ENCODE measurements at regions not wholly inside any gene's neighbourhood (a gene's known extent, or its start where the extent isn't known, plus 50 kb on each side); places are given as distances from the start of the nearest gene placed in this dataset.

DNA sequence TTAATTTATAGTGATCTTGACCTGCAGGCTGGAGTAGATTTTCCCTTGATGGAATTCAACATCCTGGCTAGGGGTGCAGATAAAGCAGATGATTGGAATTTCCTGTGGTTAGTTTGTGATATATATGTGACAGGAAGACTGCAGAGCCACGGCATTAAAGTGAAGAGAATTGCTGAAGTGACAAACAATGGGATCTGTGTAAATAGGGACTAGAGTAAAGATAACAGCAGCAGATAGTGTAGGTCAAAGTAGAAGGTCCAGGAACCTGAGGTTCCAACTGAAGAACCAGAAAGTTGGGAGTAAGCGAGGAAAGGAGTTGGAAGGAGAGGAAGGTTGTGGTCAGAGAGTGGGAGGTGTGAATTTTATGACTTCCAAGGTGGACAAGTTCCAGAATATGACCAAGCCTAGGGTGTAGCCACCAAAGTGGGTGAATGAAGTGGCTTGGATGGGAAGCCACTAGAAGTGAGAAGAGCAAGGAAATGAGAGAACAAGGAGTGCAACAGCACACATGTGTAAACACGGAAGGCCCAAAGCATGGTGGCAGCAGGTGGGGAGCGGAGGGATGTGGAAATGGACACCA is 325.0 kb downstream of the RAB28 start:
- H3K4me1 ChIP-seq, result no peaks in the 10 kb centered on the region
- H3K4me3 ChIP-seq, result no peak overlapping the region
- WGBS, 2 donors, result 68 to 73% methylated on average over 4 of the region's 4 CpGs
- H3K9me3 ChIP-seq, result peaks cover 0 to 6% (median 0%) of the 10 kb centered on the region in 4 donors
- H3K36me3 ChIP-seq, result no peaks in the 10 kb centered on the region
- no peaks in the 10 kb centered on the region for H3K27me3 ChIP-seq
- DNase-seq (ENCODE audit: low spot score in 2 of 2), result no peak
- TF ChIP-seq EP300 (IDR thresholded peaks at IDR 0.05), result no peak
- TF ChIP-seq, protein P1, sequence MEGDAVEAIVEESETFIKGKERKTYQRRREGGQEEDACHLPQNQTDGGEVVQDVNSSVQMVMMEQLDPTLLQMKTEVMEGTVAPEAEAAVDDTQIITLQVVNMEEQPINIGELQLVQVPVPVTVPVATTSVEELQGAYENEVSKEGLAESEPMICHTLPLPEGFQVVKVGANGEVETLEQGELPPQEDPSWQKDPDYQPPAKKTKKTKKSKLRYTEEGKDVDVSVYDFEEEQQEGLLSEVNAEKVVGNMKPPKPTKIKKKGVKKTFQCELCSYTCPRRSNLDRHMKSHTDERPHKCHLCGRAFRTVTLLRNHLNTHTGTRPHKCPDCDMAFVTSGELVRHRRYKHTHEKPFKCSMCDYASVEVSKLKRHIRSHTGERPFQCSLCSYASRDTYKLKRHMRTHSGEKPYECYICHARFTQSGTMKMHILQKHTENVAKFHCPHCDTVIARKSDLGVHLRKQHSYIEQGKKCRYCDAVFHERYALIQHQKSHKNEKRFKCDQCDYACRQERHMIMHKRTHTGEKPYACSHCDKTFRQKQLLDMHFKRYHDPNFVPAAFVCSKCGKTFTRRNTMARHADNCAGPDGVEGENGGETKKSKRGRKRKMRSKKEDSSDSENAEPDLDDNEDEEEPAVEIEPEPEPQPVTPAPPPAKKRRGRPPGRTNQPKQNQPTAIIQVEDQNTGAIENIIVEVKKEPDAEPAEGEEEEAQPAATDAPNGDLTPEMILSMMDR (IDR thresholded peaks at IDR 0.05), result no peak
- TF ChIP-seq POLR2A (IDR thresholded peaks at IDR 0.05), result no peak
- H3K27ac ChIP-seq, result no peak overlapping the region

DNA sequence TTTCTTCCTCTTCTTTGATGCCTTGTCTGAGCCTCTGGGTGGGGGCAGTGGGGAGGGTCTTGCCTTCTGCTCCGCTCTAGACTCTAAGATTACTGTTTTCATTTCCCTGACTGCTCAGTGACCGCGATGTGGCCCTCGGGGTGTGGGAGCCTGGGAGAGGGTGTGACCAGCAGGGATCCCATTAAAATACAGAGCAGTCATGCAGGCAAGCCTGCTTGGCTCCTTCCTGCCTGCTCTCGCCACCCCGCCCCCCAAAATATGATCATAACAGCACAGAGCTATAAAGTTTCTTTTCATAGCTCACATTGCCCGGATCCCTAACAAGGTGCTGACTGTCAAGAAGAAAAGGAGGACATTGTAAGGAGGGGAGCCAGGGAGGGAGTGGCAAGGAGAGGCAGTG is 332.9 kb downstream of the RAB28 start:
- Histone ChIP-seq H3K4me1 (no peaks in the 10 kb centered on the region), H3K36me3 (no peaks in the 10 kb centered on the region), H3K27ac (no peak overlapping the region), H3K27me3 (no peaks in the 10 kb centered on the region), H3K9me3 (peaks cover 0 to 19% (median 0%) of the 10 kb centered on the region in 4 donors), H3K4me3 (no peak overlapping the region)
- DNase-seq (ENCODE audit: low spot score in 2 of 2), result no peak
- no peak for TF ChIP-seq EP300 (IDR thresholded peaks at IDR 0.05)
- TF ChIP-seq, protein P1 (IDR thresholded peaks at IDR 0.05), result no peak
- TF ChIP-seq POLR2A (IDR thresholded peaks at IDR 0.05), result no peak
- WGBS, 2 donors, result 39 to 41% methylated on average over 7 of the region's 7 CpGs

DNA sequence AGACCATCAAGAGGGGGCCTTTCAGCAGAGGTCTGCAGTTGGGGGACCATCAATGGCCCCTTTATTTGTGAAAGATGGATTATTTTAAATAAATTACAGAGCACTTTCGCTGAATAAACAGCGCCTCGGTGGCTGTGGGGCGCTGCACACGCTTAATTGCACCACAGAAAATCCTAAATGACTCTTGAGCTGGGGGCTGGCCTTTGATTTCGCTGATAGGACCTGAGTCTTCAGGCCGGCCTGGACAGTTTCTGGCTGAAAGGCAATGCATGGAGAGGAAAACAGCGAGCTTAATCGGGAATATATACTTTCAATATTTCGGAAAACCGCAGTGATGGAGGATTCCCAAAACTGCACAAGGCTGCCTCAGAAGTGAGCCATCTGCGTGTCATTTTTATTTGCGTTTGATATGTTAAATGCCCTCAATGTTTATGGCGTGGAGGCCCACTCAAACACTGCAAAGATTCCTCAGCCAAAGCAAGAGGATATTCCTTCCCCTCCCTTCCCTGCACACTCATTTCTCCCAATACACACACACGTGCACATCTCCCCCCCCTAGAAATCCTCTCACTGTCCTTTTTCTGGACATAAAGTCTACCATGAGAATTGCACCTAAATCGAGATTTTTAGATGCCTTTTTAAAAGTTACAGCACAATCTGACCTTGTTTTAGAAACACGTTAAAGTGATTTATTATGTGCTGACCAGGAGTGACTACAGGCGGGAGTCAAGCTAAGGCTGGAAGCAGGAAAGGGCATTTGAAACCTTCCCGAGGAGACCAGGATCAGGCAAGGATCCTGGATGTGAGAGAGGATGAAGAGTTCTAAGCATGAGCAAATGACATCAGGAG is 340.7 kb downstream of the RAB28 start:
- DNase-seq (ENCODE audit: low spot score in 2 of 2), result no peak
- Histone ChIP-seq H3K9me3 (peaks cover 0 to 7% (median 0%) of the 10 kb centered on the region in 4 donors), H3K4me3 (no peak overlapping the region), H3K4me1 (no peaks in the 10 kb centered on the region), H3K27me3 (no peaks in the 10 kb centered on the region), H3K27ac (no peak overlapping the region), H3K36me3 (no peaks in the 10 kb centered on the region)
- TF ChIP-seq POLR2A (IDR thresholded peaks at IDR 0.05) (no peak), EP300 (IDR thresholded peaks at IDR 0.05) (no peak)
- TF ChIP-seq, protein P1 (IDR thresholded peaks at IDR 0.05), result no peak
- WGBS, 2 donors, result 64 to 67% methylated on average over 19 of the region's 19 CpGs

DNA sequence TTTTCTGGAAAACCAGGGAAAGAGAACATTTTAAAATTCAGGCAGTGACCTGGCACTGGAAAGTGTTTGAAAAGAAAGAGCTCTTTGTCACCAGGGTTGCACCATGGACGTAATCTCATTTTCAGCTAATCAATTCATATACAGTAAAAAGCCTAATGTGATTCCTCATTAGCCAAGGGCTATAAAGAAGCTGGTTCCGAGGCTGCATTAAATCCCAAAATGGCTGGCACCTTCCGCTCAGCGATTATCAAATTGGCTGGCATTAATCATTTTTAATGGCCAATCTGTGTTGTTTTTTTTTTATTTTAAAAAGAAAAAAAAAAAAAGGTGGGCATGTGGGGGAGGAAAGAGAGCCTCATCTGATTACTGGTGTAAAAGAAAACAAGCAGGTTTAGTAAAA is 341.4 kb downstream of the RAB28 start:
- no peaks in the 10 kb centered on the region for H3K27me3 ChIP-seq
- no peak overlapping the region for H3K27ac ChIP-seq
- TF ChIP-seq EP300 (IDR thresholded peaks at IDR 0.05) (no peak), POLR2A (IDR thresholded peaks at IDR 0.05) (no peak)
- TF ChIP-seq, protein P1 (IDR thresholded peaks at IDR 0.05), result no peak
- no peak overlapping the region for H3K4me3 ChIP-seq
- H3K36me3 ChIP-seq, result no peaks in the 10 kb centered on the region
- H3K9me3 ChIP-seq, result peaks cover 0 to 7% (median 0%) of the 10 kb centered on the region in 4 donors
- 59 to 62% methylated on average over 4 of the region's 4 CpGs for WGBS, 2 donors
- no peaks in the 10 kb centered on the region for H3K4me1 ChIP-seq
- DNase-seq (ENCODE audit: low spot score in 2 of 2), result no peak

DNA sequence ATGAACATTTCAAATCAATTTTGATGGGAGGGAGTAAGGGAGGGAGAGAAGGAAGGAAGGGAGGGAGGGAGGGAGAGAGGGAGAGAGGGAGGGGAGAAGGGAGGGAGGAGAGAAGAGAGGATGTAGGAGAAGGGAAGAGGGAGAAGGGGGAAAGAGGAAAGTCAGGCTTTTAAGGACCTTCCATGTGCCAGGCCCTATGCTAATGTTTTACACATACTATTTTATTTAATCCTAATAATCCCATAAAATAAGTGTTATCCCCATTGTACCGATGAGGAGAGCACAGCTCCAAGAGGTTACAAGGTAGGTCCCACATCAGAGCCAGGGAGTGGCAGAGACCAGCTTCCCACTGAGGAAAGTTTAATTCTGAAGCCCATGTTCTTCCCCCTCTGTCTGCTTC is 341.9 kb downstream of the RAB28 start:
- H3K4me3 ChIP-seq, result no peak overlapping the region
- 79 to 89% methylated on average over 1 of the region's 1 CpG for WGBS, 2 donors
- no peaks in the 10 kb centered on the region for H3K4me1 ChIP-seq
- no peaks in the 10 kb centered on the region for H3K36me3 ChIP-seq
- TF ChIP-seq POLR2A (IDR thresholded peaks at IDR 0.05), result no peak
- no peak for TF ChIP-seq EP300 (IDR thresholded peaks at IDR 0.05)
- TF ChIP-seq, protein P1 (IDR thresholded peaks at IDR 0.05), result no peak
- no peaks in the 10 kb centered on the region for H3K27me3 ChIP-seq
- no peak overlapping the region for H3K27ac ChIP-seq
- H3K9me3 ChIP-seq, result peaks cover 0 to 7% (median 0%) of the 10 kb centered on the region in 4 donors
- no peak for DNase-seq (ENCODE audit: low spot score in 2 of 2)

All from tibial nerve (tissue), 4 donors.